H1 (cell line): ENCODE measurements at regions not wholly inside any gene's neighbourhood (a gene's known extent, or its start where the extent isn't known, plus 50 kb on each side); places are given as distances from the start of the nearest gene placed in this dataset.

Source experiments
- EP300 ChIP-seq, 2 experiments: IDR thresholded peaks; 1 replicate in 1 of 2; 2 replicates in 1 of 2; pipeline ENCODE4 v1.6.1; 2011 to 2012; ENCODE audit warnings: low read depth in 2 of 2, low read length in 2 of 2, mild to moderate bottlenecking in 2 of 2, borderline replicate concordance in 1 of 2, inconsistent platforms in 1 of 2, moderate library complexity in 1 of 2
- GTF2F1 ChIP-seq: IDR thresholded peaks from 2 replicates; pipeline ENCODE4 v1.6.1; 2012; ENCODE audit warnings: low read depth, low read length, improper control_type of control experiment, borderline replicate concordance

GRCh38 chr11:92061456-92062062, 163.1 kb upstream of the FAT3 start (continued):
- TF ChIP-seq EP300 (IDR thresholded peaks at IDR 0.05; ENCODE audit: borderline replicate concordance in 1 of 2, low read depth in 2 of 2, low read length in 2 of 2) (no peak), GTF2F1 (no peak)
